ENCODE measurements at regions not wholly inside any gene's neighbourhood (a gene's known extent, or its start where the extent isn't known, plus 50 kb on each side); places are given as distances from the start of the nearest gene placed in this dataset.

GRCh38 chr2:78411303-78411702 lies 614.2 kb upstream of the REG3G start:
- TF ChIP-seq ESRRG (CRISPR knock-in tag; IDR thresholded peaks at IDR 0.05) (no peak), ISL1 (CRISPR knock-in tag; IDR thresholded peaks at IDR 0.05) (0 out of 2 replicates have a peak, but pooled peaks have one; percentile 17), GLIS3 (CRISPR knock-in tag; IDR thresholded peaks at IDR 0.05) (no peak), RARB (CRISPR knock-in tag; IDR thresholded peaks at IDR 0.05) (no peak), ZFP30 (CRISPR knock-in tag; IDR thresholded peaks at IDR 0.05) (no peak)
- TF ChIP-seq, protein P1, sequence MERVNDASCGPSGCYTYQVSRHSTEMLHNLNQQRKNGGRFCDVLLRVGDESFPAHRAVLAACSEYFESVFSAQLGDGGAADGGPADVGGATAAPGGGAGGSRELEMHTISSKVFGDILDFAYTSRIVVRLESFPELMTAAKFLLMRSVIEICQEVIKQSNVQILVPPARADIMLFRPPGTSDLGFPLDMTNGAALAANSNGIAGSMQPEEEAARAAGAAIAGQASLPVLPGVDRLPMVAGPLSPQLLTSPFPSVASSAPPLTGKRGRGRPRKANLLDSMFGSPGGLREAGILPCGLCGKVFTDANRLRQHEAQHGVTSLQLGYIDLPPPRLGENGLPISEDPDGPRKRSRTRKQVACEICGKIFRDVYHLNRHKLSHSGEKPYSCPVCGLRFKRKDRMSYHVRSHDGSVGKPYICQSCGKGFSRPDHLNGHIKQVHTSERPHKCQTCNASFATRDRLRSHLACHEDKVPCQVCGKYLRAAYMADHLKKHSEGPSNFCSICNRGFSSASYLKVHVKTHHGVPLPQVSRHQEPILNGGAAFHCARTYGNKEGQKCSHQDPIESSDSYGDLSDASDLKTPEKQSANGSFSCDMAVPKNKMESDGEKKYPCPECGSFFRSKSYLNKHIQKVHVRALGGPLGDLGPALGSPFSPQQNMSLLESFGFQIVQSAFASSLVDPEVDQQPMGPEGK (CRISPR knock-in tag; IDR thresholded peaks at IDR 0.05; ENCODE audit: borderline replicate concordance), result no peak
- TF ChIP-seq, protein P2, sequence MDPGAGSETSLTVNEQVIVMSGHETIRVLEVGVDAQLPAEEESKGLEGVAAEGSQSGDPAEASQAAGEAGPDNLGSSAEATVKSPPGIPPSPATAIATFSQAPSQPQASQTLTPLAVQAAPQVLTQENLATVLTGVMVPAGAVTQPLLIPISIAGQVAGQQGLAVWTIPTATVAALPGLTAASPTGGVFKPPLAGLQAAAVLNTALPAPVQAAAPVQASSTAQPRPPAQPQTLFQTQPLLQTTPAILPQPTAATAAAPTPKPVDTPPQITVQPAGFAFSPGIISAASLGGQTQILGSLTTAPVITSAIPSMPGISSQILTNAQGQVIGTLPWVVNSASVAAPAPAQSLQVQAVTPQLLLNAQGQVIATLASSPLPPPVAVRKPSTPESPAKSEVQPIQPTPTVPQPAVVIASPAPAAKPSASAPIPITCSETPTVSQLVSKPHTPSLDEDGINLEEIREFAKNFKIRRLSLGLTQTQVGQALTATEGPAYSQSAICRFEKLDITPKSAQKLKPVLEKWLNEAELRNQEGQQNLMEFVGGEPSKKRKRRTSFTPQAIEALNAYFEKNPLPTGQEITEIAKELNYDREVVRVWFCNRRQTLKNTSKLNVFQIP (CRISPR knock-in tag; IDR thresholded peaks at IDR 0.05; ENCODE audit: borderline replicate concordance, low read depth), result no peak
- TF ChIP-seq, protein P3, sequence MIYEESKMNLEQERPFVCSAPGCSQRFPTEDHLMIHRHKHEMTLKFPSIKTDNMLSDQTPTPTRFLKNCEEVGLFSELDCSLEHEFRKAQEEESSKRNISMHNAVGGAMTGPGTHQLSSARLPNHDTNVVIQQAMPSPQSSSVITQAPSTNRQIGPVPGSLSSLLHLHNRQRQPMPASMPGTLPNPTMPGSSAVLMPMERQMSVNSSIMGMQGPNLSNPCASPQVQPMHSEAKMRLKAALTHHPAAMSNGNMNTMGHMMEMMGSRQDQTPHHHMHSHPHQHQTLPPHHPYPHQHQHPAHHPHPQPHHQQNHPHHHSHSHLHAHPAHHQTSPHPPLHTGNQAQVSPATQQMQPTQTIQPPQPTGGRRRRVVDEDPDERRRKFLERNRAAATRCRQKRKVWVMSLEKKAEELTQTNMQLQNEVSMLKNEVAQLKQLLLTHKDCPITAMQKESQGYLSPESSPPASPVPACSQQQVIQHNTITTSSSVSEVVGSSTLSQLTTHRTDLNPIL (CRISPR knock-in tag; IDR thresholded peaks at IDR 0.05; ENCODE audit: low read depth), result no peak

Measured in SK-N-SH treated with all-trans-retinoic acid at 6 μM for 48 hours (cell line).